Activated CD8-positive, alpha-beta memory T cell treated with anti-CD3 and anti-CD28 coated beads for 4 hours (primary cell): ENCODE measurements at regions not wholly inside any gene's neighbourhood (a gene's known extent, or its start where the extent isn't known, plus 50 kb on each side); places are given as distances from the start of the nearest gene placed in this dataset.

Experiments used
- DNase-seq, 2 donors: peaks; one replicate each; pipeline ENCODE4 v3.0.0-alpha.2; 2020; ENCODE audit warnings: low read depth in 2 of 2

GRCh38 chr18:1559563-1559962, 654.9 kb downstream of the ADCYAP1 start:
- no peak for DNase-seq

GRCh38 chr18:1564793-1565192, 660.1 kb downstream of the ADCYAP1 start:
- no peak for DNase-seq

GRCh38 chr18:1571206-1571605, 666.5 kb downstream of the ADCYAP1 start:
- DNase-seq: no peak

GRCh38 chr18:1573732-1574131, 669.1 kb downstream of the ADCYAP1 start:
- no peak for DNase-seq

GRCh38 chr18:1575084-1575483, 670.4 kb downstream of the ADCYAP1 start:
- no peak for DNase-seq

- no peak for DNase-seq
Observed at GRCh38 chr18:1578505-1578904, 673.8 kb downstream of the ADCYAP1 start.

GRCh38 chr18:1581581-1581980, 676.9 kb downstream of the ADCYAP1 start:
- DNase-seq: no peak

- DNase-seq: no peak
Observed at GRCh38 chr18:1585881-1586488, 681.3 kb downstream of the ADCYAP1 start.

- DNase-seq: no peak
Observed at GRCh38 chr18:1593091-1593490, 688.4 kb downstream of the ADCYAP1 start.

- DNase-seq: no peak
Observed at GRCh38 chr18:1595195-1595594, 690.5 kb downstream of the ADCYAP1 start.

GRCh38 chr18:1599196-1599595, 694.5 kb downstream of the ADCYAP1 start:
- no peak for DNase-seq

GRCh38 chr18:1604751-1605150, 700.1 kb downstream of the ADCYAP1 start:
- no peak for DNase-seq

- no peak for DNase-seq
Observed at GRCh38 chr18:1618364-1618763, 713.7 kb downstream of the ADCYAP1 start.

GRCh38 chr18:1619507-1619906, 714.8 kb downstream of the ADCYAP1 start:
- no peak for DNase-seq

- DNase-seq: no peak
Observed at GRCh38 chr18:1624612-1625011, 719.9 kb downstream of the ADCYAP1 start.

- no peak for DNase-seq
Observed at GRCh38 chr18:1627494-1627893, 722.8 kb downstream of the ADCYAP1 start.

GRCh38 chr18:1648712-1649111, 744.0 kb downstream of the ADCYAP1 start:
- no peak for DNase-seq

GRCh38 chr18:1652018-1652417, 747.3 kb downstream of the ADCYAP1 start:
- no peak for DNase-seq

- DNase-seq: no peak
Observed at GRCh38 chr18:1653873-1654272, 749.2 kb downstream of the ADCYAP1 start.

GRCh38 chr18:1657876-1658275, 753.2 kb downstream of the ADCYAP1 start:
- DNase-seq: no peak

GRCh38 chr18:1658908-1659566, 754.4 kb downstream of the ADCYAP1 start:
- DNase-seq: no peak

GRCh38 chr18:1663879-1664705, 759.4 kb downstream of the ADCYAP1 start:
- no peak for DNase-seq

- DNase-seq: no peak
Observed at GRCh38 chr18:1665079-1665478, 760.4 kb downstream of the ADCYAP1 start.
